ENCODE measurements at regions not wholly inside any gene's neighbourhood (a gene's known extent, or its start where the extent isn't known, plus 50 kb on each side); places are given as distances from the start of the nearest gene placed in this dataset.

DNA sequence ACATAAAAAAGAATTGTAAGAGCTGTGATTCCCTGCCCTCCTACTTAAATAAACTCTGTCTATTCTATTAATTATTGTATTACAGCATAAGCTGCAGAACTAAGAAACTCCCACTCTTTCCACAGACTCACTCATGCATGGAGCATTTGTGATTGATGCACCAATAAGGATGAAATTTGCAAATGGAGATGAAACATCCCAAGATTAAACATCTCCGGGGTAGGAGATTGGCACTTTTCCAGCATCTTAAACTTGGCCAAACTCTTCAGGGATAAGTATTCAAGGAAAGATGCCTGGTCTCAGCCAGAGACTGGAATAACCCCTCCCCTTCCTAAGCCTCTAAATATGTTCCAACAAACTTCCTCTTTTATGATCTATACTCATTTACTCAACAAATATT, 472.0 kb downstream of the ACTL7B start:
- no peaks in the 10 kb centered on the region for H3K9me2 ChIP-seq (replicated peaks; ENCODE audit: low read length)
- H3K27ac ChIP-seq (ENCODE audit: low read length) = no peak overlapping the region
- H3K36me3 ChIP-seq (ENCODE audit: low read depth, low read length) = no peaks in the 10 kb centered on the region
- H3K27me3 ChIP-seq (ENCODE audit: low read length) = no peaks in the 10 kb centered on the region
- DNase-seq = peak; percentile 7
- no peaks in the 10 kb centered on the region for H4K20me1 ChIP-seq (ENCODE audit: low read length)
- no peak overlapping the region for H3K4me3 ChIP-seq (ENCODE audit: low read length)
- no peak overlapping the region for H2AFZ ChIP-seq (ENCODE audit: low read length)
- ChIA-PET POLR2A (ENCODE audit: unreplicated experiment) (no interaction called here), CTCF (no interaction called here)
- H3K9me3 ChIP-seq (ENCODE audit: low read length) = no peaks in the 10 kb centered on the region
- no peak overlapping the region for H3K9ac ChIP-seq (ENCODE audit: low read length)
- ATAC-seq = no peak
- intact Hi-C loops (cut with micrococcal nuclease) = no loop called here
- TF ChIP-seq EZH2 (IDR thresholded peaks at IDR 0.05; ENCODE audit: low read length, unreplicated experiment) (no peak), EZH2phosphoT487 (IDR thresholded peaks at IDR 0.05; ENCODE audit: borderline replicate concordance, low read length) (no peak), CTCF (conservative IDR thresholded peaks at IDR 0.05; ENCODE audit: low read depth, low read length) (no peak)
- H3F3A ChIP-seq (ENCODE audit: low read length, unreplicated experiment) = no peaks in the 10 kb centered on the region
- no TSS peak for BruUV-seq (replicated peaks)
- H3K4me2 ChIP-seq (ENCODE audit: low read length) = no peak overlapping the region
- H3K4me1 ChIP-seq (ENCODE audit: insufficient read depth, low read length) = no peaks in the 10 kb centered on the region; the same call in 1 of the 2 replicates
- H3K79me2 ChIP-seq (ENCODE audit: low read length) = no peaks in the 10 kb centered on the region

- BruUV-seq (replicated peaks) = no TSS peak
- DNase-seq = no peak
- POLR2A ChIA-PET (ENCODE audit: unreplicated experiment) = no interaction called here
These were observed 473.5 kb downstream of the ACTL7B start for GRCh38 chr9:108382310-108382709.

GRCh38 chr9:108377881-108378280, 477.9 kb downstream of the ACTL7B start:
- no TSS peak for BruUV-seq (replicated peaks)
- DNase-seq (no peak), ATAC-seq (no peak)
- no peak overlapping the region for H3K27ac ChIP-seq (ENCODE audit: low read length)
- no peak overlapping the region for H3K4me3 ChIP-seq (ENCODE audit: low read length)
- intact Hi-C loops (cut with micrococcal nuclease) = no loop called here
- no peaks in the 10 kb centered on the region for H3K9me3 ChIP-seq (ENCODE audit: low read length)
- H3K4me1 ChIP-seq (ENCODE audit: insufficient read depth, low read length) = no peaks in the 10 kb centered on the region
- no peaks in the 10 kb centered on the region for H3K9me2 ChIP-seq (replicated peaks; ENCODE audit: low read length)
- CTCF ChIA-PET = no interaction called here
- no peaks in the 10 kb centered on the region for H3K36me3 ChIP-seq (ENCODE audit: low read depth, low read length)
- no peak overlapping the region for H3K4me2 ChIP-seq (ENCODE audit: low read length)
- H3K79me2 ChIP-seq (ENCODE audit: low read length) = no peaks in the 10 kb centered on the region
- no peak overlapping the region for H2AFZ ChIP-seq (ENCODE audit: low read length)
- H3K9ac ChIP-seq (ENCODE audit: low read length) = no peak overlapping the region
- no peaks in the 10 kb centered on the region for H3F3A ChIP-seq (ENCODE audit: low read length, unreplicated experiment)
- H4K20me1 ChIP-seq (ENCODE audit: low read length) = no peaks in the 10 kb centered on the region
- TF ChIP-seq CTCF (conservative IDR thresholded peaks at IDR 0.05; ENCODE audit: low read depth, low read length) (no peak), EZH2phosphoT487 (IDR thresholded peaks at IDR 0.05; ENCODE audit: borderline replicate concordance, low read length) (no peak), EZH2 (IDR thresholded peaks at IDR 0.05; ENCODE audit: low read length, unreplicated experiment) (no peak)
- no peaks in the 10 kb centered on the region for H3K27me3 ChIP-seq (ENCODE audit: low read length)
- POLR2A ChIA-PET (ENCODE audit: unreplicated experiment) = no interaction called here

More at GRCh38 chr9:108382310-108382709, 473.5 kb downstream of the ACTL7B start:
- Histone ChIP-seq H3K4me2 (ENCODE audit: low read length) (no peak overlapping the region), H3K36me3 (ENCODE audit: low read depth, low read length) (no peaks in the 10 kb centered on the region), H3K79me2 (ENCODE audit: low read length) (no peaks in the 10 kb centered on the region), H4K20me1 (ENCODE audit: low read length) (no peaks in the 10 kb centered on the region), H3K9me2 (replicated peaks; ENCODE audit: low read length) (no peaks in the 10 kb centered on the region), H3K9ac (ENCODE audit: low read length) (no peak overlapping the region), H3K27ac (ENCODE audit: low read length) (no peak overlapping the region), H3K27me3 (ENCODE audit: low read length) (no peaks in the 10 kb centered on the region), H3K4me1 (ENCODE audit: insufficient read depth, low read length) (no peaks in the 10 kb centered on the region; the same call in 1 of the 2 replicates), H3F3A (ENCODE audit: low read length, unreplicated experiment) (no peaks in the 10 kb centered on the region), H3K9me3 (ENCODE audit: low read length) (no peaks in the 10 kb centered on the region), H3K4me3 (ENCODE audit: low read length) (no peak overlapping the region), H2AFZ (ENCODE audit: low read length) (no peak overlapping the region)
- TF ChIP-seq CTCF (conservative IDR thresholded peaks at IDR 0.05; ENCODE audit: low read depth, low read length) (no peak), EZH2 (IDR thresholded peaks at IDR 0.05; ENCODE audit: low read length, unreplicated experiment) (no peak), EZH2phosphoT487 (IDR thresholded peaks at IDR 0.05; ENCODE audit: borderline replicate concordance, low read length) (no peak)
- intact Hi-C loops (cut with micrococcal nuclease) = no loop called here
- no peak for ATAC-seq
- CTCF ChIA-PET = no interaction called here
